ENCODE measurements at regions not wholly inside any gene's neighbourhood (a gene's known extent, or its start where the extent isn't known, plus 50 kb on each side); places are given as distances from the start of the nearest gene placed in this dataset.

DNA sequence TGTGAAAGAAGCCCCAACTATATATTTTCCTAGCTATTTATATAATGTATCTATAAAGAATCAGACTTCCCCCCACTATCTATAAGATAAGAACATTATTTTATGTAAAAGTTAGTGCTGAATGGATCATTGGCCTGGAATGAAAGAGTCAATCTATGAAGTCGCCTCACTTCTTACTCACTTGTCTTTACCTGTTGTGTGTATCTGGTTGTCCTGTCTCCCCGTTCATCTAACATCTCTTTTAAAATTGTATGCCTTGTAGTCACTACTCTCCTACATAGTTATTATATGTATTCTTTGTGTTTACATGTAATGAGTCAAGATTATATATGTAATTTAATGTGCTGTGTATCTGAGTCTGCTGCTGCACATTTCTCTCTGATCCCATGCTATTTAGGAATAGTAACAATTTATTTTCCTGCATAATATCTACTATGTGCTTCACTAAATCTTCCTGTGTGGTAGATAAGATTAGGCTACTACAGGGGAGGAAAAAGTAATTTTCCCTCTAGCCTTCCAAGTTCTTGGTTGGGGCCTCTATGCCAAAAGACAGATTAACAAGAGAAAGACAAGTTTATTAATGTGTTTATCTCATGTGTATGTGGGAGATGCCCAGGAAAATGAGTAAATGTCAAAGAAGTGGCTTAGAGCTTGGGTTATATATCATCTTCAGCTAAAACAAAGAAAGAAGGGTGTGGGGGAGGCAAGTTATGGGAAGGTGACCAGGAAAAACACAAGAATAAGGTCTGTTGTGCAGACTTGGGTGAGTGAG is 77.6 kb upstream of the FRMPD4 start:
- Histone ChIP-seq H3K27ac (ENCODE audit: low read depth, low read length, poor library complexity, severe bottlenecking) (no peak overlapping the region), H3K9me2 (ENCODE audit: insufficient read depth, low read length) (no peaks in the 10 kb centered on the region), H3K9me3 (ENCODE audit: low read length) (no peaks in the 10 kb centered on the region), H3K79me2 (ENCODE audit: insufficient read depth, low read depth, low read length) (no peaks in the 10 kb centered on the region), H4K20me1 (ENCODE audit: insufficient read depth, low read length) (no peaks in the 10 kb centered on the region), H2AFZ (ENCODE audit: low read length) (no peak overlapping the region), H3K4me3 (ENCODE audit: low read depth, low read length, poor library complexity, severe bottlenecking) (no peak overlapping the region), H3K36me3 (ENCODE audit: insufficient read depth, low read length) (no peaks in the 10 kb centered on the region), H3K4me2 (ENCODE audit: low read length) (no peak overlapping the region), H3K4me1 (ENCODE audit: insufficient read depth, low read length, poor library complexity, severe bottlenecking) (no peaks in the 10 kb centered on the region)
- ChIA-PET POLR2A (interaction anchor here (0.7 kb wide), 2 partner anchors 24 to 701 kb away, joined by 3 to 8 read pairs; no protein-coding TSS in a partner anchor), CTCF (ENCODE audit: unreplicated experiment) (no interaction called here)
- no TSS peak for BruUV-seq (replicated peaks)
- intact Hi-C loops (cut with micrococcal nuclease; ENCODE audit: unreplicated experiment), result no loop called here
- DNase-seq (ENCODE audit: low spot score), result no peak
- TF ChIP-seq, protein P1, sequence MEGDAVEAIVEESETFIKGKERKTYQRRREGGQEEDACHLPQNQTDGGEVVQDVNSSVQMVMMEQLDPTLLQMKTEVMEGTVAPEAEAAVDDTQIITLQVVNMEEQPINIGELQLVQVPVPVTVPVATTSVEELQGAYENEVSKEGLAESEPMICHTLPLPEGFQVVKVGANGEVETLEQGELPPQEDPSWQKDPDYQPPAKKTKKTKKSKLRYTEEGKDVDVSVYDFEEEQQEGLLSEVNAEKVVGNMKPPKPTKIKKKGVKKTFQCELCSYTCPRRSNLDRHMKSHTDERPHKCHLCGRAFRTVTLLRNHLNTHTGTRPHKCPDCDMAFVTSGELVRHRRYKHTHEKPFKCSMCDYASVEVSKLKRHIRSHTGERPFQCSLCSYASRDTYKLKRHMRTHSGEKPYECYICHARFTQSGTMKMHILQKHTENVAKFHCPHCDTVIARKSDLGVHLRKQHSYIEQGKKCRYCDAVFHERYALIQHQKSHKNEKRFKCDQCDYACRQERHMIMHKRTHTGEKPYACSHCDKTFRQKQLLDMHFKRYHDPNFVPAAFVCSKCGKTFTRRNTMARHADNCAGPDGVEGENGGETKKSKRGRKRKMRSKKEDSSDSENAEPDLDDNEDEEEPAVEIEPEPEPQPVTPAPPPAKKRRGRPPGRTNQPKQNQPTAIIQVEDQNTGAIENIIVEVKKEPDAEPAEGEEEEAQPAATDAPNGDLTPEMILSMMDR (conservative IDR thresholded peaks at IDR 0.05; ENCODE audit: low read length), result no peak

DNA sequence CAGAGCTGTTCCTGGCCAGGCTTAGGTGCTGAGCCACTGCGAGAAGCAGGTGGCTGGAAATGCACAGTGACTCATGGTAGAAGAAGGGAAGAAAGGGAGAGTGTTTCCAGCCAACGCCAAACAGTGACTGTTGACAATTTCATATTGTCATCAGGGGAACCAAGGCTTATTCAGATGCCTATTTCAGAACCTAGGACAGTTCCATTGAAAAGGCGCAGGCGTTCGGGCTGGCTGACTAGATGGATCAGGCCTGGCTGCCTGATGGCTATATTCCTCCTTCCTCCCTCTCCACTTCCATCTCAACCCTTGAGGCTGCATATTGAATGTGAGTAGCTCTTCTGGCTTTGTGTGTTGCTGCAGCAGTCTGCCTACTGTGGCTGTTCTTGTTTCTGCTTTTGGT is 73.0 kb upstream of the FRMPD4 start:
- Histone ChIP-seq H4K20me1 (ENCODE audit: insufficient read depth, low read length) (no peaks in the 10 kb centered on the region), H3K4me2 (ENCODE audit: low read length) (no peak overlapping the region), H2AFZ (ENCODE audit: low read length) (no peak overlapping the region), H3K9me3 (ENCODE audit: low read length) (no peaks in the 10 kb centered on the region), H3K36me3 (ENCODE audit: insufficient read depth, low read length) (no peaks in the 10 kb centered on the region), H3K9me2 (ENCODE audit: insufficient read depth, low read length) (no peaks in the 10 kb centered on the region), H3K27ac (ENCODE audit: low read depth, low read length, poor library complexity, severe bottlenecking) (no peak overlapping the region), H3K4me1 (ENCODE audit: insufficient read depth, low read length, poor library complexity, severe bottlenecking) (no peaks in the 10 kb centered on the region), H3K79me2 (ENCODE audit: insufficient read depth, low read depth, low read length) (no peaks in the 10 kb centered on the region), H3K4me3 (ENCODE audit: low read depth, low read length, poor library complexity, severe bottlenecking) (no peak overlapping the region)
- no peak for TF ChIP-seq EZH2phosphoT487 (IDR thresholded peaks at IDR 0.05; ENCODE audit: borderline replicate concordance, low read depth, low read length)
- TF ChIP-seq, protein P1 (conservative IDR thresholded peaks at IDR 0.05; ENCODE audit: low read length), result no peak
- ChIA-PET CTCF (ENCODE audit: unreplicated experiment) (no interaction called here), POLR2A (no interaction called here)
- no peak for DNase-seq (ENCODE audit: low spot score)
- no TSS peak for BruUV-seq (replicated peaks)
- intact Hi-C loops (cut with micrococcal nuclease; ENCODE audit: unreplicated experiment), result no loop called here

DNA sequence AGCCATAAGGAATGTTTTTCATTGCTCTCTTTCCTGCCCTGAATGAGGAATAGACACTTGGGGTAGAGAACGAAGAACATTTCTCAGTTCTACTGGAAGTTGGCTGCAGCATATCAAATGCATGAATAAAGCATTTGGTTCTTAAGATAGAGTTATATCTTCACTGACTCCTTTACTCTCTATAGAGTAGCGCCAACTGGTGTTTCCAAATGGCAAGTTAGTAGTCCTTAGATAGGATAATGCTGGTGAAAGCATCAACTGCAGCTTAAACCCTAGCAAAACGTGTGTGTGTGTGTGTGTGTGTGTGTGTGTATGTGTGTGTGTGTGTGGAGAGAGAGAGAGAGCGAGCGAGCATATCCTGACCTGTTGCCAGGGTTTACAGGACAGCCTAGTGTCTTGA is 62.2 kb upstream of the FRMPD4 start:
- TF ChIP-seq, protein P1 (conservative IDR thresholded peaks at IDR 0.05; ENCODE audit: low read length), result no peak
- no peak for TF ChIP-seq EZH2phosphoT487 (IDR thresholded peaks at IDR 0.05; ENCODE audit: borderline replicate concordance, low read depth, low read length)
- intact Hi-C loops (cut with micrococcal nuclease; ENCODE audit: unreplicated experiment), result no loop called here
- DNase-seq (ENCODE audit: low spot score), result no peak
- BruUV-seq (replicated peaks), result no TSS peak
- Histone ChIP-seq H3K4me1 (ENCODE audit: insufficient read depth, low read length, poor library complexity, severe bottlenecking) (no peaks in the 10 kb centered on the region), H3K9me3 (ENCODE audit: low read length) (no peaks in the 10 kb centered on the region), H3K36me3 (ENCODE audit: insufficient read depth, low read length) (no peaks in the 10 kb centered on the region), H3K27ac (ENCODE audit: low read depth, low read length, poor library complexity, severe bottlenecking) (no peak overlapping the region), H4K20me1 (ENCODE audit: insufficient read depth, low read length) (no peaks in the 10 kb centered on the region), H2AFZ (ENCODE audit: low read length) (no peak overlapping the region), H3K79me2 (ENCODE audit: insufficient read depth, low read depth, low read length) (no peaks in the 10 kb centered on the region), H3K4me2 (ENCODE audit: low read length) (no peak overlapping the region), H3K4me3 (ENCODE audit: low read depth, low read length, poor library complexity, severe bottlenecking) (no peak overlapping the region), H3K9me2 (ENCODE audit: insufficient read depth, low read length) (no peaks in the 10 kb centered on the region)
- ChIA-PET CTCF (ENCODE audit: unreplicated experiment) (no interaction called here), POLR2A (no interaction called here)

Data from OCI-LY7 (cell line).